Neutrophil (primary cell): ENCODE measurements at regions not wholly inside any gene's neighbourhood (a gene's known extent, or its start where the extent isn't known, plus 50 kb on each side); places are given as distances from the start of the nearest gene placed in this dataset.

Source experiments
- H3K27ac ChIP-seq: fragments of 200-600 bp; sonication (generic); 2 replicates; pipeline ENCODE4 v1.5.1; 2016; ENCODE audit warnings: mild to moderate bottlenecking, moderate library complexity
- H3K27me3 ChIP-seq: fragments of 200-600 bp; sonication (generic); 2 replicates; pipeline ENCODE4 v1.6.0; 2016; ENCODE audit warnings: mild to moderate bottlenecking
- H3K36me3 ChIP-seq: fragments of 200-600 bp; sonication (generic); 2 replicates; pipeline ENCODE4 v1.5.1; 2017
- H3K4me1 ChIP-seq, 2 experiments: fragments of 200-600 bp in 1 of 2; sonication (generic) in 1 of 2; 1 replicate in 1 of 2; 2 replicates in 1 of 2; pipeline versions ENCODE4 v1.5.1 to v1.6.1; 2013 to 2016; ENCODE audit warnings: low read depth in 1 of 2, low read length in 1 of 2, mild to moderate bottlenecking in 1 of 2, moderate library complexity in 1 of 2; ENCODE audit not compliant: control insufficient read depth in 1 of 2, insufficient read depth in 1 of 2
- H3K4me3 ChIP-seq, 2 experiments: fragments of 200-600 bp in 1 of 2; sonication (generic) in 1 of 2; 1 replicate in 1 of 2; 2 replicates in 1 of 2; pipeline ENCODE4 v1.5.1; 2013 to 2016; ENCODE audit warnings: low read depth in 1 of 2, low read length in 1 of 2, mild to moderate bottlenecking in 1 of 2, moderate library complexity in 1 of 2
- H3K9me3 ChIP-seq: fragments of 200-600 bp; sonication (generic); 2 replicates; pipeline ENCODE4 v1.5.1; 2016
- TF ChIP-seq, protein P1 (sequence below): fragments of 200-600 bp; sonication (generic); IDR thresholded peaks from 2 replicates; pipeline ENCODE4 v1.5.1; 2016; ENCODE audit warnings: antibody characterized with exemption

DNA sequence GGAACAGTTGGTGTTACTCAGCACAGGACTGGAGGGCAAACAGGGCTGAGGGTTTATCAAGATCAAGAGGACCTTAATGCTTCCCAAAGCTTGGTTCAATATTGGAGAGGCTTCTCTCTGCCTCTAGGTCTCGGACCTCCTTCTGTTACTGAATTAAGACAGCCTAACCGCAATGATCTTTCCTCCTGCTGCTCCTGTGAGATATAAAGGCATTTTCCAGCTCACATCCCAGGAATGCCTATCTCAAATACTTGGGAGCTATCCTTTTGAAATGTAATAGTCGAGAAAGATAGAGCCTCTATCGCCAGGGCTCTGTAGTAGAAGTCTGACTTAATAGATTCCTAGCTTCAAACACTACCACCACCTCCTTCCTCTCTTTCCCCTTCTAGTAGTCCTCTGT, 1475.0 kb downstream of the SLITRK1 start:
- no peak overlapping the region for H3K27ac ChIP-seq
- no peaks in the 10 kb centered on the region for H3K9me3 ChIP-seq
- TF ChIP-seq, protein P1, sequence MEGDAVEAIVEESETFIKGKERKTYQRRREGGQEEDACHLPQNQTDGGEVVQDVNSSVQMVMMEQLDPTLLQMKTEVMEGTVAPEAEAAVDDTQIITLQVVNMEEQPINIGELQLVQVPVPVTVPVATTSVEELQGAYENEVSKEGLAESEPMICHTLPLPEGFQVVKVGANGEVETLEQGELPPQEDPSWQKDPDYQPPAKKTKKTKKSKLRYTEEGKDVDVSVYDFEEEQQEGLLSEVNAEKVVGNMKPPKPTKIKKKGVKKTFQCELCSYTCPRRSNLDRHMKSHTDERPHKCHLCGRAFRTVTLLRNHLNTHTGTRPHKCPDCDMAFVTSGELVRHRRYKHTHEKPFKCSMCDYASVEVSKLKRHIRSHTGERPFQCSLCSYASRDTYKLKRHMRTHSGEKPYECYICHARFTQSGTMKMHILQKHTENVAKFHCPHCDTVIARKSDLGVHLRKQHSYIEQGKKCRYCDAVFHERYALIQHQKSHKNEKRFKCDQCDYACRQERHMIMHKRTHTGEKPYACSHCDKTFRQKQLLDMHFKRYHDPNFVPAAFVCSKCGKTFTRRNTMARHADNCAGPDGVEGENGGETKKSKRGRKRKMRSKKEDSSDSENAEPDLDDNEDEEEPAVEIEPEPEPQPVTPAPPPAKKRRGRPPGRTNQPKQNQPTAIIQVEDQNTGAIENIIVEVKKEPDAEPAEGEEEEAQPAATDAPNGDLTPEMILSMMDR = no peak
- no peaks in the 10 kb centered on the region for H3K36me3 ChIP-seq
- no peaks in the 10 kb centered on the region for H3K4me1 ChIP-seq
- no peaks in the 10 kb centered on the region for H3K27me3 ChIP-seq
- H3K4me3 ChIP-seq = no peak overlapping the region

DNA sequence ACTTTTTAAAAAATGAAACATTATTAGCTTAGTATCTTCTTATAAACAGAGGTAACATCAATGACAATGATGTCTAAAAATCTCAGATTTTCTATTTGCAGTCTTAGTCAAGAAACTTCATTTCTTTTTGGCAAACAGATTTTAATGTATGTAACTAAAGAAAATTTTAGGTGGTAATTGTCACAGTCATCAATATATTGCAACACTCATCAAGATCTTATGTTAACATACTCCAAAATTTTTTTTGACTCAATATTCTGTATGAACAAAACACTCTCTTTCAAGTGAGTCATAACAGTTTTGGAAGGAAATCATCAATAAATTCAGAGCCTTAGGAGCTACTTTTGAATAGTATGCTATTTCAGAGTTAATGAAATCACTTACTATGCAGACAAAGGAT, 1507.6 kb downstream of the SLITRK1 start:
- TF ChIP-seq, protein P1 = no peak

DNA sequence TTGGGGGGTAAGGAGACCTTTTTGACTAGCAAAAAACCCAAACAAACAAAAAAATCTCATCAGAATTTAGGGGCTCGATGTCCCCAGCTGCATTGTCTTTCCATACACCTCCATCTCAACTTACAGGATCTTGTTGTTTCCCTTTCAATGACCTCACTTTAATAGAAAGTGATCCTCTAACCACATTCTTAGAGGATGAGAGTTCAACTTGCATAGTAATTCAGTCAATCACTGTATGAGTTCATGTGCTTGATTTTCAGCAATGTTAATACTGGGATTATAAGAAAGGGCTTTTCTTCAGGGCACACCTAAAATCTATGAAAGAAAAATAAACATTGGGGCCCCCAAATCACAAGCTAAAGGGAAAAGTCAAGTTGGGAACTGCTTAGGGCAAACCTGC, 1512.0 kb downstream of the SLITRK1 start:
- no peaks in the 10 kb centered on the region for H3K4me1 ChIP-seq
- TF ChIP-seq, protein P1 = no peak
- no peak overlapping the region for H3K27ac ChIP-seq
- no peaks in the 10 kb centered on the region for H3K27me3 ChIP-seq
- H3K36me3 ChIP-seq = no peaks in the 10 kb centered on the region
- H3K4me3 ChIP-seq = no peak overlapping the region
- H3K9me3 ChIP-seq = no peaks in the 10 kb centered on the region

More for the DNA sequence above, 1507.6 kb downstream of the SLITRK1 start:
- Histone ChIP-seq H3K9me3 (no peaks in the 10 kb centered on the region), H3K4me1 (no peaks in the 10 kb centered on the region), H3K27ac (no peak overlapping the region), H3K27me3 (no peaks in the 10 kb centered on the region), H3K4me3 (no peak overlapping the region), H3K36me3 (no peaks in the 10 kb centered on the region)

DNA sequence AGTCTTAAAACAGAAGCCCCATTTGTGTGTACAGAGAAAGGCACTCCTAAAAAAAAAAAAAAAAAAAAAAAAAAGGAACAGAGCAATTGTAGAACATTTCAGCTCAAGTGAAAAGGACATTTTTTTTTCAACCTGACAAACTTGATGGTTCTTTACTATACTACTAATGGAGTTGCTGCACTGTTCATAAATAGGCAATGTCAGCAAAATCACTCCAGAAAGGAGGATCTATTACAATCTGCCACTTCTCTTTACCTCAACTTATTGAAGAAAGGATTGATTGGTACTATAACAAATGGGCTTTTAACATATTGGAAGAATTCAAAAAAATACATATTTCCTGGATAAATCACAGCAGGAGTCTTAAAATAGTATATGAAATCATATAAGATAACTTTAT, 1517.7 kb downstream of the SLITRK1 start:
- H3K27ac ChIP-seq = no peak overlapping the region
- H3K36me3 ChIP-seq = no peaks in the 10 kb centered on the region
- no peaks in the 10 kb centered on the region for H3K4me1 ChIP-seq
- no peak overlapping the region for H3K4me3 ChIP-seq
- H3K9me3 ChIP-seq = no peaks in the 10 kb centered on the region
- no peaks in the 10 kb centered on the region for H3K27me3 ChIP-seq
- TF ChIP-seq, protein P1 = no peak

DNA sequence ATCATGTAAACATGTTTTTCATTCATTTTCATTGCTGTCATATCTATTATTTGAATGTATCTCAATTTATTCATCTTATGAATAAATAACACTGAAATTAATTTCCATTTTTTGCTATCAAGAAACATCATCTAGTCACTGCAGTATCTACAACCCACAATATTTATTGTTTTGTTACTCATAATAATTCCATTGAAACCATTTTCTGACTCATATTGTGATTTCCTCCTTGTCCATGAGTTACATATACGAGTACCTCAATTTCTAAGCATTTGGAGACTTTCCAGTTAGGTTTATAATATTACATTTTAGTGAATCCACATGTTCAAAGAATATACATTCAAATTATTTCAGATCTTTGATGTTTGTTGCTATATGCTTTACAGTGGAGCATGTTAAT, 1524.0 kb downstream of the SLITRK1 start:
- Histone ChIP-seq H3K9me3 (no peaks in the 10 kb centered on the region), H3K36me3 (no peaks in the 10 kb centered on the region), H3K27me3 (no peaks in the 10 kb centered on the region), H3K4me3 (no peak overlapping the region), H3K4me1 (no peaks in the 10 kb centered on the region), H3K27ac (no peak overlapping the region)
- TF ChIP-seq, protein P1 = no peak
